Prostate gland (tissue), 2 donors: ENCODE measurements at regions not wholly inside any gene's neighbourhood (a gene's known extent, or its start where the extent isn't known, plus 50 kb on each side); places are given as distances from the start of the nearest gene placed in this dataset.

ENCODE experiments used
- DNase-seq: peaks from one replicate; pipeline ENCODE4 v3.0.0-alpha.2; 2019; ENCODE audit warnings: low spot score
- H3K27ac ChIP-seq, 2 donors: fragments of 200-600 bp; sonication (generic); 2 replicates each; pipeline ENCODE4 v1.5.1; 2017 to 2019
- H3K27me3 ChIP-seq: fragments of 200-600 bp; sonication (generic); replicated peaks from 2 replicates; pipeline ENCODE4 v1.5.1; 2019; ENCODE audit not compliant: insufficient read depth
- H3K36me3 ChIP-seq, 2 donors: fragments of 200-600 bp; sonication (generic); 1 replicate in 1 of 2; 2 replicates in 1 of 2; pipeline versions ENCODE4 v1.5.1 to v1.8.1; 2017 to 2019
- H3K4me1 ChIP-seq: fragments of 200-600 bp; sonication (generic); replicated peaks from 2 replicates; pipeline ENCODE4 v1.5.1; 2019
- H3K4me3 ChIP-seq, 2 donors: fragments of 200-600 bp; sonication (generic); 2 replicates each; pipeline ENCODE4 v1.5.1; 2017 to 2019
- H3K9me3 ChIP-seq: fragments of 200-600 bp; sonication (generic); 2 replicates; pipeline ENCODE4 v1.5.1; 2017
- POLR2A ChIP-seq: fragments of 450-650 bp; IDR thresholded peaks from one replicate; pipeline ENCODE4 v1.6.1; 2016; ENCODE audit warnings: antibody characterized with exemption, mild to moderate bottlenecking
- POLR2AphosphoS5 ChIP-seq: sonication (generic); formaldehyde crosslinking; IDR thresholded peaks from one replicate; pipeline ENCODE4 v1.6.1; 2017; ENCODE audit warnings: antibody characterized with exemption
- WGBS: methylation state at CpG from one replicate; pipeline ENCODE4 v1.1.5; 2018; 5-methylcytosine and 5-hydroxymethylcytosine counted together
- intact Hi-C: fragments of 100-400 bp; cut with DNase I; formaldehyde crosslinking; loops from one replicate; pipeline ENCODE4 v1.14.2; 2022
- TF ChIP-seq, protein P1 (sequence below), 4 experiments: fragments of 200-600 bp in 2 of 4; fragments of 450-650 bp in 2 of 4; sonication (generic) in 2 of 4; IDR thresholded peaks; 1 replicate in 3 of 4; 2 replicates in 1 of 4; pipeline ENCODE4 v1.5.1; 2016 to 2019; ENCODE audit warnings: antibody characterized with exemption in 4 of 4, mild to moderate bottlenecking in 2 of 4, moderate library complexity in 2 of 4

DNA sequence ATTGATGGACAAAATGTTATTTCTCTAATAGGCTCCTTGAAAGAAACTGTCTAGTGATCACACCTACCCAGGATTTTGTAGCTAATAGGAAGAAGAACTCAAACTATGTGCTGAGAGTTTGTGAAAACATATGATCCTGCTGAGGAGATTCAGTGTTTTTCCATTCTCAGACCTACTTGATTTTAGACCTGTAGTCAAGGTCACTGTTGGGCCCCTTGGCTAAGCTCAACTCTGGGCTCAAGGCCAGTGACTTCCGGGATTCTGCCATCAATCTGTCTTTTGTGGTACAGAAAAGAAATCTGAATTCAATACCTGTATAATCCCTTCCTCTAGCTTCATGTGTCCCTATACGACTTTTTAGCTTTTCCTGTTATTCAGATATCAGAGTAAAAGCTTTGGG lies 79.7 kb upstream of the FERD3L start:
- Histone ChIP-seq H3K4me1 (no peaks in the 10 kb centered on the region), H3K4me3 (no peak overlapping the region), H3K36me3 (no peaks in the 10 kb centered on the region), H3K27me3 (no peaks in the 10 kb centered on the region), H3K9me3 (no peaks in the 10 kb centered on the region), H3K27ac (no peak overlapping the region)
- 70% methylated on average over 2 of the region's 2 CpGs for WGBS
- TF ChIP-seq POLR2A = no peak
- TF ChIP-seq, protein P1, sequence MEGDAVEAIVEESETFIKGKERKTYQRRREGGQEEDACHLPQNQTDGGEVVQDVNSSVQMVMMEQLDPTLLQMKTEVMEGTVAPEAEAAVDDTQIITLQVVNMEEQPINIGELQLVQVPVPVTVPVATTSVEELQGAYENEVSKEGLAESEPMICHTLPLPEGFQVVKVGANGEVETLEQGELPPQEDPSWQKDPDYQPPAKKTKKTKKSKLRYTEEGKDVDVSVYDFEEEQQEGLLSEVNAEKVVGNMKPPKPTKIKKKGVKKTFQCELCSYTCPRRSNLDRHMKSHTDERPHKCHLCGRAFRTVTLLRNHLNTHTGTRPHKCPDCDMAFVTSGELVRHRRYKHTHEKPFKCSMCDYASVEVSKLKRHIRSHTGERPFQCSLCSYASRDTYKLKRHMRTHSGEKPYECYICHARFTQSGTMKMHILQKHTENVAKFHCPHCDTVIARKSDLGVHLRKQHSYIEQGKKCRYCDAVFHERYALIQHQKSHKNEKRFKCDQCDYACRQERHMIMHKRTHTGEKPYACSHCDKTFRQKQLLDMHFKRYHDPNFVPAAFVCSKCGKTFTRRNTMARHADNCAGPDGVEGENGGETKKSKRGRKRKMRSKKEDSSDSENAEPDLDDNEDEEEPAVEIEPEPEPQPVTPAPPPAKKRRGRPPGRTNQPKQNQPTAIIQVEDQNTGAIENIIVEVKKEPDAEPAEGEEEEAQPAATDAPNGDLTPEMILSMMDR (IDR thresholded peaks at IDR 0.05) = no peak
- no peak for TF ChIP-seq POLR2AphosphoS5
- intact Hi-C loops = no loop called here
- DNase-seq = no peak

DNA sequence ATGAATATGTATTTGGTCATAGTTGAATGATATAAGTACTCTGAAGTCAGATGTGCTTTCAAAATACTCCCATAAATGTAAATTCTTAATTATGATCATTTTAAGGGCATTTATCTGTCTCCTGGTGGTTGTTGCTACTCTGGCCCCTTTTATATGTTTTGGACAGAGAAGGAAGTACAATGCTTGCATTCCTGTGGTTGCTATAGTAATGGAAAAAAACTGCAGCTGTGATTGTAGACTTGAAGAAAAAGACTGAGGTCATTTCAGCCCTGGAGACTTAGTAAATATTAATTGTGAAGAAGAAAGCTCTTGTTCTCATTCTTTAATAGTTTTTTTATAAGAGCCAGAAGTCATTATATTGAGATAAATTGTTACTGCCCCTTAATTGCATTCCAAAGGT lies 70.2 kb upstream of the FERD3L start:
- TF ChIP-seq, protein P1 (IDR thresholded peaks at IDR 0.05) = no peak
- TF ChIP-seq POLR2AphosphoS5 (no peak), POLR2A (no peak)
- DNase-seq = no peak
- intact Hi-C loops = no loop called here

DNA sequence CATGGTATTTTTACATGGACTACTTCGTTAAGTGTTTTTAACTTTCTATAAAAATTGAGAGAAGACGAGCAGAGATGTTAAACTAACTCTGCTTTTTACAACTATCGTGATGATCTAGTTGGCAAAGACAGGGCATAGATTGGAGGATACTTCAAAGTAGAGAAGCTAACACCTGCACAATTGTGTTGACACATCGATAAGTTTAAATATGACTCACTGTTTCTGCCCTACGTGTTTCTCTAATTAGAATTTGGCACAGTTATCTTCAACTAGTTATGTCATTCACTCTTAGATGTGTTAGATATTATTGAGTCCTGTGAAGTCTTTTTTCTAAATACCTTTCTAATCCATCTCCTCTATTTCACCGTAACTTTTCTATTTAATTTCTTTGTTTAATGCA lies 68.5 kb upstream of the FERD3L start:
- no peaks in the 10 kb centered on the region for H3K9me3 ChIP-seq
- intact Hi-C loops = no loop called here
- no peaks in the 10 kb centered on the region for H3K4me1 ChIP-seq
- H3K27me3 ChIP-seq = no peaks in the 10 kb centered on the region
- DNase-seq = no peak
- H3K27ac ChIP-seq = no peak overlapping the region
- no peaks in the 10 kb centered on the region for H3K36me3 ChIP-seq
- H3K4me3 ChIP-seq = no peak overlapping the region
- 29% methylated on average over 6 of the region's 6 CpGs for WGBS
- TF ChIP-seq, protein P1 (IDR thresholded peaks at IDR 0.05) = no peak
- TF ChIP-seq POLR2AphosphoS5 (no peak), POLR2A (no peak)

More for the DNA sequence above, 70.2 kb upstream of the FERD3L start:
- no peaks in the 10 kb centered on the region for H3K4me1 ChIP-seq
- no peaks in the 10 kb centered on the region for H3K36me3 ChIP-seq
- no peaks in the 10 kb centered on the region for H3K27me3 ChIP-seq
- no peaks in the 10 kb centered on the region for H3K9me3 ChIP-seq
- H3K4me3 ChIP-seq = no peak overlapping the region
- H3K27ac ChIP-seq = no peak overlapping the region

DNA sequence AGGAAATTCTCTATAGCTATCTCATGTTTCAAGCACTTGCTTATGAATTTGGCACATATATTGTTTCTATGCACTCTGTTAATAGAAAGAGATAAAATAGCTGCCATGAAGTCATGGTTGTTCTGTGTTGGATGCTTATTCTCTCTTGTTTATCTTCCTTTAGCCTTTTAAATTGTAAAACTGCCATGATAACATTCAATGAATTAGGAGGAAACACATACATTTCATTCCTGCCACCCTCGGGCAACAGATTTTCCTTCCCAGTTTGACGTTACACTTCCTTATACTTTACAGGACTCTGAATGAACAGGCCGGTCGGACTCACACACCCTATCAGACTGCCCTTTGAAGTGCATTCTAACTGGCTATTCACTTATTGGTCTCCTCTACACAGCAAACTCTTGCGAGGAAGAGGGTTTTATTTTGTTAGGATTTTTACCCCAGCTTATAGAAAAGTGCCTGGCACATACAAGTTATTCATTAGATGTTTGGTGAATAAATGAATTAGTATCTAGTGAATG lies 65.7 kb upstream of the FERD3L start:
- H3K36me3 ChIP-seq = no peaks in the 10 kb centered on the region
- H3K27ac ChIP-seq = no peak overlapping the region
- no peaks in the 10 kb centered on the region for H3K9me3 ChIP-seq
- WGBS = 19% methylated on average over 5 of the region's 5 CpGs
- H3K4me1 ChIP-seq = no peaks in the 10 kb centered on the region
- DNase-seq = no peak
- no peak overlapping the region for H3K4me3 ChIP-seq
- H3K27me3 ChIP-seq = no peaks in the 10 kb centered on the region
- TF ChIP-seq, protein P1 (IDR thresholded peaks at IDR 0.05) = no peak
- TF ChIP-seq POLR2AphosphoS5 = no peak
- TF ChIP-seq POLR2A = no peak
- intact Hi-C loops = no loop called here

DNA sequence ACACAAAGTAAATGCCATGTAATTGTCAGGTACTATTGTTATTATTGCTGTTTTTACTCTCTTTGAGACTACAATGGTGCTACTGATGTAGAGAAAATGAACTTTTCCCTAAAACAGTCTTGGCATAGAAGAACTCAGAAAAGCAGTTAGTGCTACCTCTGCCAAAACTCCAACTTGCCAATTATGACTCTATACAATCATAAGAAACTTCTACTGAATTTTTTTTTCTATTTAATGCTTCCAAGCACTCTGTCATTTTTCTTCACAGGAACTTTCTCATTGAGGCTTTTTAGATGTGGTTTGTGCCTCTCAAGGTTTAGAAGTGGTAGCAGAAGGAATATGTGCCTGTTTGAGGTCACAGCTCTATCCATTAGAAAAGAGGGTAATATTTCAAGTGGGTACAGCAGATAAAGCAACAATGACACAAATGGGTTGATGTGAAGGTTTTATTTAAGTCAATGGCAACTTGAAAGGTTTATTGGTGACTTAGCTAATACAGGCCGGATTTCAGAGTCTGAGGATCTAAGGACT lies 64.0 kb upstream of the FERD3L start:
- intact Hi-C loops = no loop called here
- Histone ChIP-seq H3K36me3 (no peaks in the 10 kb centered on the region), H3K27me3 (no peaks in the 10 kb centered on the region), H3K27ac (no peak overlapping the region), H3K4me3 (no peak overlapping the region), H3K9me3 (no peaks in the 10 kb centered on the region), H3K4me1 (no peaks in the 10 kb centered on the region)
- DNase-seq = no peak
- 29% methylated on average over 1 of the region's 1 CpG for WGBS
- TF ChIP-seq, protein P1 (IDR thresholded peaks at IDR 0.05) = no peak
- TF ChIP-seq POLR2A (no peak), POLR2AphosphoS5 (no peak)
